KMS-11 (cell line): ENCODE measurements at regions not wholly inside any gene's neighbourhood (a gene's known extent, or its start where the extent isn't known, plus 50 kb on each side); places are given as distances from the start of the nearest gene placed in this dataset.

Experiments used
- H2AFZ ChIP-seq: fragments of 200-600 bp; sonication (generic); 2 replicates; pipeline ENCODE4 v1.6.1; 2016; ENCODE audit warnings: antibody characterized with exemption, mixed run types, low read depth
- H3K27ac ChIP-seq: fragments of 200-600 bp; sonication (generic); 2 replicates; pipeline ENCODE4 v1.6.1; 2016; ENCODE audit warnings: mild to moderate bottlenecking, mixed run types
- H3K27me3 ChIP-seq: fragments of 200-600 bp; sonication (generic); 2 replicates; pipeline ENCODE4 v1.6.1; 2017; ENCODE audit warnings: mild to moderate bottlenecking, low read depth, mixed run types, moderate library complexity; ENCODE audit not compliant: insufficient read depth
- H3K36me3 ChIP-seq: fragments of 200-600 bp; sonication (generic); 2 replicates; pipeline ENCODE4 v1.6.1; 2017; ENCODE audit warnings: mild to moderate bottlenecking, mixed run types; ENCODE audit not compliant: insufficient read depth
- H3K4me1 ChIP-seq: fragments of 200-600 bp; sonication (generic); 2 replicates; pipeline ENCODE4 v1.6.1; 2016; ENCODE audit warnings: mild to moderate bottlenecking, low read depth, mixed run types; ENCODE audit not compliant: poor library complexity, severe bottlenecking
- H3K4me2 ChIP-seq: fragments of 200-600 bp; sonication (generic); 2 replicates; pipeline ENCODE4 v1.7.0; 2016; ENCODE audit warnings: mild to moderate bottlenecking, mixed run types
- H3K4me3 ChIP-seq: fragments of 200-600 bp; sonication (generic); IDR thresholded peaks from 2 replicates; pipeline ENCODE4 v1.6.1; 2017; ENCODE audit warnings: low read depth, low read length, mixed read lengths; ENCODE audit not compliant: insufficient read depth
- H3K79me2 ChIP-seq: fragments of 200-600 bp; sonication (generic); 2 replicates; pipeline ENCODE4 v1.6.1; 2016; ENCODE audit warnings: low read depth, mixed run types; ENCODE audit not compliant: insufficient read depth
- H3K9ac ChIP-seq: fragments of 200-600 bp; sonication (generic); 2 replicates; pipeline ENCODE4 v1.6.1; 2016; ENCODE audit warnings: mild to moderate bottlenecking, mixed run types
- H4K20me1 ChIP-seq: fragments of 200-600 bp; sonication (generic); 2 replicates; pipeline ENCODE4 v1.6.1; 2016; ENCODE audit warnings: mild to moderate bottlenecking, mixed run types; ENCODE audit not compliant: insufficient read depth
- TF ChIP-seq, protein P1 (sequence below): fragments of 200-600 bp; sonication (generic); conservative IDR thresholded peaks from 2 replicates; pipeline ENCODE4 v1.6.1; 2017; ENCODE audit warnings: low read depth, mild to moderate bottlenecking, antibody characterized with exemption, low read length, moderate library complexity, mixed read lengths

DNA sequence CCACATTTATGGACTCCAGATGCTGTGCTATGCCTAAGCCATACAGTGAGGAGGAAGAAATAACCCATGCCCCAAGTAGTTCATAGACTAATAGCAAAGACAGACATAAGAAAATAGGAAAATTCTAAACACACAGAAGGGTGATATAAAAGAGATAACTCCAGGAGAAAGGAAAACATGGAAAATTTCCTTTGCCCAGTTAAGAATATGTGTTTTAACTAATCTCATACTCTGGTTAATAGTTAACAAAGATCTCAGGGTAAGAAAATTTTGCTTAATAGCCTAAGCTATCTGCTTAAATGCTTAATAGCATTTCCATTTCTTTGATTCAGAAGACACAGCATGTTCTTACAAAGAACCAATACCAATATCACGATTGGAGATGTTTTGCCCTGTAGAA lies 358.0 kb downstream of the MSX2 start:
- Histone ChIP-seq H3K4me3 (no peak overlapping the region), H3K27me3 (no peaks in the 10 kb centered on the region), H3K79me2 (no peaks in the 10 kb centered on the region), H2AFZ (no peak overlapping the region), H3K36me3 (no peaks in the 10 kb centered on the region), H3K27ac (no peak overlapping the region), H3K4me2 (no peak overlapping the region), H3K4me1 (no peaks in the 10 kb centered on the region), H3K9ac (no peak overlapping the region), H4K20me1 (no peaks in the 10 kb centered on the region)
- TF ChIP-seq, protein P1, sequence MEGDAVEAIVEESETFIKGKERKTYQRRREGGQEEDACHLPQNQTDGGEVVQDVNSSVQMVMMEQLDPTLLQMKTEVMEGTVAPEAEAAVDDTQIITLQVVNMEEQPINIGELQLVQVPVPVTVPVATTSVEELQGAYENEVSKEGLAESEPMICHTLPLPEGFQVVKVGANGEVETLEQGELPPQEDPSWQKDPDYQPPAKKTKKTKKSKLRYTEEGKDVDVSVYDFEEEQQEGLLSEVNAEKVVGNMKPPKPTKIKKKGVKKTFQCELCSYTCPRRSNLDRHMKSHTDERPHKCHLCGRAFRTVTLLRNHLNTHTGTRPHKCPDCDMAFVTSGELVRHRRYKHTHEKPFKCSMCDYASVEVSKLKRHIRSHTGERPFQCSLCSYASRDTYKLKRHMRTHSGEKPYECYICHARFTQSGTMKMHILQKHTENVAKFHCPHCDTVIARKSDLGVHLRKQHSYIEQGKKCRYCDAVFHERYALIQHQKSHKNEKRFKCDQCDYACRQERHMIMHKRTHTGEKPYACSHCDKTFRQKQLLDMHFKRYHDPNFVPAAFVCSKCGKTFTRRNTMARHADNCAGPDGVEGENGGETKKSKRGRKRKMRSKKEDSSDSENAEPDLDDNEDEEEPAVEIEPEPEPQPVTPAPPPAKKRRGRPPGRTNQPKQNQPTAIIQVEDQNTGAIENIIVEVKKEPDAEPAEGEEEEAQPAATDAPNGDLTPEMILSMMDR = no peak

DNA sequence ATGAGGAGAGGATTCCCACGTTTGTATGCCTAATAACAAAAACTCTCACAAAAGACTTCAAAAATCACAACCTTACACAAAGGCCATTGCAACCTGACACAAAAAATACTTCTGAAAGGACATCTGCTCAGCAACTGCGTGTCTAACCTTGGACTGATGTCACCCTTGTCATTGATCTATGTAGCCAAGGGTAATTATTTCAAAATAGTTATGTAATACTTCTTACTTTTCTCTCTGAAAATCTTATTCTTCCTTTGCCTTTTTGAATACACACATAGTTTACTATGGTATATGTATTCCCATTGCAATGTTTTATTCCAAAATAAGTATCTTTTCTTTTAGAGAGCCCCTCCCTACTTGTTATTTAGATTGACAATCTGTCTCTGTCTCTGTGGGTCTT lies 355.3 kb downstream of the MSX2 start:
- TF ChIP-seq, protein P1 = no peak
- H3K36me3 ChIP-seq = no peaks in the 10 kb centered on the region
- H3K27me3 ChIP-seq = no peaks in the 10 kb centered on the region
- H3K4me1 ChIP-seq = no peaks in the 10 kb centered on the region
- H3K9ac ChIP-seq = no peak overlapping the region
- no peak overlapping the region for H2AFZ ChIP-seq
- no peak overlapping the region for H3K27ac ChIP-seq
- no peak overlapping the region for H3K4me3 ChIP-seq
- H3K79me2 ChIP-seq = no peaks in the 10 kb centered on the region
- H3K4me2 ChIP-seq = no peak overlapping the region
- H4K20me1 ChIP-seq = no peaks in the 10 kb centered on the region

DNA sequence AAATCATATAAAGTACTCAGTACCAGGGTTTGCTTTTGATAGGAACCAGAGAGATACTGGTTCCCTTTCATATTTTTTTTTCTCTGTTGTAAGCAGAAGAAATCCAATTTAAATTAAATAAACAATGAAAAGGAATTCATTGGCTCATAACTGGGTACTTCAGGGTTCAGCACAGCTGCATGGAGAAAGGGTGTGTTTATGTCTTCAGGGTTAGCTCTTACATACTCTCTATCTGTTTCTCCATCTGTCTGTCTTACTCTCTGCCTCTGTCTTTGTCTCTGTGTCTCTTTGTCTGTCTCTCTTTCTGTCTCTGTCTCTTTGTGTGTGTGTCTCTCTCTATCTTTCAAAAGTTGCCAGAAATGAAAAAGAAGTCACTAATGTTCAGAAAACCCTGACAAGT lies 345.9 kb downstream of the MSX2 start:
- no peaks in the 10 kb centered on the region for H3K27me3 ChIP-seq
- H3K4me2 ChIP-seq = no peak overlapping the region
- no peaks in the 10 kb centered on the region for H3K36me3 ChIP-seq
- no peaks in the 10 kb centered on the region for H3K79me2 ChIP-seq
- H3K27ac ChIP-seq = no peak overlapping the region
- H3K9ac ChIP-seq = no peak overlapping the region
- TF ChIP-seq, protein P1 = no peak
- no peak overlapping the region for H2AFZ ChIP-seq
- H3K4me1 ChIP-seq = no peaks in the 10 kb centered on the region
- H3K4me3 ChIP-seq = no peak overlapping the region
- no peaks in the 10 kb centered on the region for H4K20me1 ChIP-seq

DNA sequence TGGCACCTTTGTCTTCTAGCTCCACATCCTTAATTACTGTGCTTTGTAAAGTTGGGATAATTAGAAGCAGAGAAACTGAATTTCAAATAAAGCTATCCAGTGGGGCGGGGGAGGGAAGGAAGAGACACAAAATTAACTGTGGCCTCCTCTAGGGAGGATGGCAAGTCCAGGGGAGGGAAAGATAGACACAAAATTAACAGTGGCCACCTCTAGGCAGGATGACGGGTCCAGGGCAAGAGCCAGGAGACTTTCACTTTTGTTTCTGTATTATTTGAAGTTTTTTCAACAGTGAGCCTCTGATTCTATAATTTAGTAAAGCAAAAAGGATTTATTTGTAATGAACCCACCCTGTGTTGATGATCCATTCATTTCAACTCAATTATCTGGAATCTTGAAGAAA lies 335.9 kb downstream of the MSX2 start:
- no peaks in the 10 kb centered on the region for H3K27me3 ChIP-seq
- no peak overlapping the region for H3K4me3 ChIP-seq
- H3K4me1 ChIP-seq = no peaks in the 10 kb centered on the region
- H4K20me1 ChIP-seq = no peaks in the 10 kb centered on the region
- TF ChIP-seq, protein P1 = no peak
- no peaks in the 10 kb centered on the region for H3K79me2 ChIP-seq
- no peak overlapping the region for H2AFZ ChIP-seq
- H3K36me3 ChIP-seq = no peaks in the 10 kb centered on the region
- no peak overlapping the region for H3K27ac ChIP-seq
- no peak overlapping the region for H3K9ac ChIP-seq
- H3K4me2 ChIP-seq = no peak overlapping the region
